HCT116 (cell line): ENCODE measurements at regions not wholly inside any gene's neighbourhood (a gene's known extent, or its start where the extent isn't known, plus 50 kb on each side); places are given as distances from the start of the nearest gene placed in this dataset.

Experiments
- ATF3 ChIP-seq: IDR thresholded peaks from 2 replicates; pipeline ENCODE4 v1.6.1; 2012
- CBX3 ChIP-seq: IDR thresholded peaks from 2 replicates; pipeline ENCODE4 v1.6.1; 2012; ENCODE audit warnings: low read depth
- CEBPB ChIP-seq: IDR thresholded peaks from 2 replicates; pipeline ENCODE4 v1.6.1; 2012; ENCODE audit warnings: low read depth
- CTCF ChIP-seq, 3 experiments: fragments of 200-600 bp in 1 of 3; sonication (generic) in 1 of 3; IDR thresholded peaks in 2 of 3; conservative IDR thresholded peaks in 1 of 3; 2 replicates each; pipeline ENCODE4 v1.5.1; 2012 to 2017; ENCODE audit warnings: low read depth in 2 of 3, low read length in 2 of 3, antibody characterized with exemption in 1 of 3, borderline replicate concordance in 1 of 3, control low read depth in 1 of 3, mild to moderate bottlenecking in 1 of 3, mixed read lengths in 1 of 3, mixed run types in 1 of 3, moderate library complexity in 1 of 3; ENCODE audit not compliant: insufficient read depth in 1 of 3
- EGR1 ChIP-seq: IDR thresholded peaks from 2 replicates; pipeline ENCODE4 v1.6.1; 2012; ENCODE audit warnings: low read depth
- EZH2 ChIP-seq: fragments of 200-600 bp; sonication (generic); IDR thresholded peaks from 2 replicates; pipeline ENCODE4 v1.6.1; 2017; ENCODE audit warnings: antibody characterized with exemption, mixed run types
- POLR2AphosphoS5 ChIP-seq: IDR thresholded peaks from 2 replicates; pipeline ENCODE4 v1.6.1; 2011; ENCODE audit warnings: mild to moderate bottlenecking, low read depth, low read length, moderate library complexity
- RAD21 ChIP-seq: IDR thresholded peaks from 2 replicates; pipeline ENCODE4 v1.6.1; 2012; ENCODE audit warnings: low read depth, mild to moderate bottlenecking
- REST ChIP-seq: IDR thresholded peaks from 2 replicates; pipeline ENCODE4 v1.6.1; 2012; ENCODE audit warnings: low read depth
- SIN3A ChIP-seq: IDR thresholded peaks from 2 replicates; pipeline ENCODE4 v1.6.1; 2012; ENCODE audit warnings: low read depth
- SP1 ChIP-seq: IDR thresholded peaks from 2 replicates; pipeline ENCODE4 v1.6.1; 2012; ENCODE audit warnings: low read depth
- YY1 ChIP-seq: IDR thresholded peaks from 2 replicates; pipeline ENCODE4 v1.6.1; 2011; ENCODE audit warnings: low read length, low read depth, moderate library complexity, mild to moderate bottlenecking; ENCODE audit not compliant: insufficient replicate concordance; ENCODE audit errors: extremely low read depth
- TF ChIP-seq, protein P1 (sequence below): IDR thresholded peaks from 2 replicates; pipeline ENCODE4 v1.6.1; 2012

- TF ChIP-seq, protein P1, sequence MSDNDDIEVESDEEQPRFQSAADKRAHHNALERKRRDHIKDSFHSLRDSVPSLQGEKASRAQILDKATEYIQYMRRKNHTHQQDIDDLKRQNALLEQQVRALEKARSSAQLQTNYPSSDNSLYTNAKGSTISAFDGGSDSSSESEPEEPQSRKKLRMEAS, result no peak
- TF ChIP-seq EZH2 (no peak), CTCF (IDR thresholded peaks at IDR 0.05 in 2 of 3, conservative IDR thresholded peaks at IDR 0.05 in 1 of 3; ENCODE audit: borderline replicate concordance in 1 of 3, insufficient read depth in 1 of 3, low read depth in 2 of 3, low read length in 2 of 3) (no peak), CBX3 (no peak), ATF3 (no peak), SP1 (no peak), RAD21 (no peak), POLR2AphosphoS5 (no peak), YY1 (no peak), REST (no peak), EGR1 (no peak), SIN3A (no peak), CEBPB (no peak)
Observed at GRCh38 chr1:88252745-88253144, 431.3 kb upstream of the PKN2 start.
